K562 (cell line): ENCODE measurements at regions not wholly inside any gene's neighbourhood (a gene's known extent, or its start where the extent isn't known, plus 50 kb on each side); places are given as distances from the start of the nearest gene placed in this dataset.

Source experiments
- ATAC-seq: fragments of 200-7000 bp; cut with Tn5 transposase; 3 replicates; pipeline ENCODE4 v1.9.1; 2020; ENCODE audit warnings: moderate library complexity
- BruUV-seq: library from RNA; stranded (reverse); fragments of 400-500 nt; replicated peaks from 2 replicates; lab custom pipeline; 2021; lab: Mats Ljungman, UMichigan
- CTCF ChIA-PET: fragments of 300-600 bp; formaldehyde crosslinking; extraction: SDS; loops from one replicate; lab custom pipeline; 2021; ENCODE audit warnings: low intra/inter-chr PET ratio; lab: Yijun Ruan, JAX
- POLR2A ChIA-PET: fragments of 300-600, 350-650 bp; sonication (Branson Sonifier 250); formaldehyde crosslinking; extraction: SDS; loops from one replicate; lab custom pipeline; 2021; ENCODE audit warnings: antibody characterized with exemption, inconsistent platforms; lab: Yijun Ruan, JAX
- DNase-seq, 4 experiments: peaks; one replicate each; pipeline versions ENCODE4 v3.0.0 to v3.0.0-alpha.2; 2011 to 2018; ENCODE audit warnings: low spot score in 3 of 4, mixed read lengths in 3 of 4; ENCODE audit errors: extremely low read depth in 1 of 4
- FAIRE-seq: peaks from 2 replicates; lab custom pipeline; 2011; peaks lifted over from hg19 to GRCh38; lab: Jason Lieb, UNC
- H2AFZ ChIP-seq: 2 replicates; pipeline ENCODE4 v1.6.0; 2011; ENCODE audit warnings: low read depth, low read length, control low read depth, inconsistent platforms
- H3K27ac ChIP-seq: fragments of 200-600 bp; 3 replicates; pipeline ENCODE4 v1.8.0; 2011; ENCODE audit warnings: low read depth, mild to moderate bottlenecking, control low read depth, inconsistent platforms, low read length, moderate library complexity, mixed read lengths; ENCODE audit errors: extremely low read depth
- H3K27me3 ChIP-seq, 2 experiments: fragments of 300-600 bp in 1 of 2; 2 replicates in 1 of 2; 3 replicates in 1 of 2; pipeline versions ENCODE4 v1.6.0 to v1.8.0; 2011; ENCODE audit warnings: inconsistent platforms in 2 of 2, low read length in 2 of 2, mild to moderate bottlenecking in 1 of 2, mixed read lengths in 1 of 2, moderate library complexity in 1 of 2; ENCODE audit not compliant: control insufficient read depth in 2 of 2, insufficient read depth in 2 of 2
- H3K36me3 ChIP-seq: fragments of 300-600 bp; 3 replicates; pipeline ENCODE4 v1.8.0; 2011; ENCODE audit warnings: mild to moderate bottlenecking, low read length, inconsistent platforms; ENCODE audit not compliant: control insufficient read depth, insufficient read depth
- H3K4me1 ChIP-seq, 2 experiments: fragments of 200-600 bp in 1 of 2; replicated peaks in 1 of 2; 2 replicates in 1 of 2; 3 replicates in 1 of 2; pipeline versions ENCODE4 v1.5.1 to v1.8.0; 2011; ENCODE audit warnings: inconsistent platforms in 2 of 2, low read length in 2 of 2, mild to moderate bottlenecking in 1 of 2, mixed read lengths in 1 of 2, moderate library complexity in 1 of 2; ENCODE audit not compliant: control insufficient read depth in 2 of 2, insufficient read depth in 2 of 2
- H3K4me2 ChIP-seq: 2 replicates; pipeline ENCODE4 v1.6.1; 2011; ENCODE audit warnings: low read length, control low read depth, inconsistent platforms, mixed read lengths; ENCODE audit not compliant: insufficient read depth
- H3K4me3 ChIP-seq: fragments of 200-600 bp; sonication (generic), shearing (Covaris generic); 2 replicates; pipeline ENCODE4 v1.5.1; 2016; ENCODE audit warnings: control low read depth, inconsistent platforms
- H3K79me2 ChIP-seq: fragments of 200-600 bp; 3 replicates; pipeline ENCODE4 v1.8.0; 2011; ENCODE audit warnings: low read length, inconsistent platforms; ENCODE audit not compliant: control insufficient read depth, insufficient read depth
- H3K9ac ChIP-seq, 2 experiments: 2 replicates each; pipeline versions ENCODE4 v1.6.0 to v1.6.1; 2011; ENCODE audit warnings: low read depth in 2 of 2, low read length in 2 of 2, control low read depth in 1 of 2, inconsistent platforms in 1 of 2, mild to moderate bottlenecking in 1 of 2, mixed read lengths in 1 of 2; ENCODE audit not compliant: insufficient read depth in 1 of 2
- H3K9me1 ChIP-seq: one replicate; pipeline ENCODE4 v1.6.0; 2011; ENCODE audit warnings: inconsistent platforms, mild to moderate bottlenecking, low read length, moderate library complexity; ENCODE audit not compliant: control insufficient read depth, insufficient read depth
- H3K9me3 ChIP-seq: replicated peaks from 2 replicates; pipeline ENCODE4 v1.5.1; 2011; ENCODE audit warnings: low read depth, low read length, inconsistent platforms; ENCODE audit not compliant: control insufficient read depth, insufficient read depth
- H4K20me1 ChIP-seq: replicated peaks from 2 replicates; pipeline ENCODE4 v1.6.1; 2011; ENCODE audit warnings: low read length, inconsistent platforms, mixed read lengths; ENCODE audit not compliant: control insufficient read depth, insufficient read depth
- CREB3L1 ChIP-seq: fragments of 450-650 bp; IDR thresholded peaks from 2 replicates; pipeline ENCODE4 v1.6.1; 2014; ENCODE audit warnings: low read depth, mild to moderate bottlenecking, moderate library complexity, borderline replicate concordance
- WGBS: fragments of 100-300 bp; shearing (Covaris generic); methylation state at CpG from one replicate; pipeline ENCODE4 v1.1.6; 2016; ENCODE audit warnings: low coverage, mixed read lengths; ENCODE audit not compliant: insufficient coverage; ENCODE audit errors: missing lambda C conversion rate; 5-methylcytosine and 5-hydroxymethylcytosine counted together
- in situ Hi-C: fragments of 300-500 bp; cut with MboI; formaldehyde crosslinking; loops from 4 replicates; pipeline ENCODE4 v1.15.0; 2018; ENCODE audit warnings: inconsistent platforms, mixed read lengths
- intact Hi-C: fragments of 100-400 bp; cut with micrococcal nuclease; formaldehyde crosslinking; loops from 2 replicates; pipeline ENCODE4 v1.14.2; 2022
- TF ChIP-seq, protein P1 (sequence below): sonication (generic); formaldehyde crosslinking; IDR thresholded peaks from 2 replicates; pipeline ENCODE4 v1.8.0; 2022; ENCODE audit warnings: mild to moderate bottlenecking, missing genetic modification reagents, borderline replicate concordance

GRCh38 chr1:4965346-4966075 is 311.1 kb downstream of the AJAP1 start:
- H3K9me1 ChIP-seq = no peaks in the 10 kb centered on the region
- intact Hi-C loops (no loop called here), in situ Hi-C loops (no loop called here)
- H2AFZ ChIP-seq = no peak overlapping the region
- ATAC-seq (no peak), FAIRE-seq (no peak), DNase-seq (no peak)
- no peaks in the 10 kb centered on the region for H3K4me1 ChIP-seq
- no peak overlapping the region for H3K9ac ChIP-seq
- H3K4me2 ChIP-seq = no peak overlapping the region
- ChIA-PET CTCF (no interaction called here), POLR2A (interaction anchor here (1.3 kb wide), 1 partner anchor 37 kb away, joined by 3 read pairs; no protein-coding TSS in a partner anchor)
- H3K27me3 ChIP-seq = peaks cover 0 to 5% of the 10 kb centered on the region in 2 experiments; a peak in 2 of 5 replicates
- no peaks in the 10 kb centered on the region for H3K9me3 ChIP-seq
- no peaks in the 10 kb centered on the region for H3K36me3 ChIP-seq
- no peaks in the 10 kb centered on the region for H4K20me1 ChIP-seq
- no peak for TF ChIP-seq CREB3L1
- TF ChIP-seq, protein P1, sequence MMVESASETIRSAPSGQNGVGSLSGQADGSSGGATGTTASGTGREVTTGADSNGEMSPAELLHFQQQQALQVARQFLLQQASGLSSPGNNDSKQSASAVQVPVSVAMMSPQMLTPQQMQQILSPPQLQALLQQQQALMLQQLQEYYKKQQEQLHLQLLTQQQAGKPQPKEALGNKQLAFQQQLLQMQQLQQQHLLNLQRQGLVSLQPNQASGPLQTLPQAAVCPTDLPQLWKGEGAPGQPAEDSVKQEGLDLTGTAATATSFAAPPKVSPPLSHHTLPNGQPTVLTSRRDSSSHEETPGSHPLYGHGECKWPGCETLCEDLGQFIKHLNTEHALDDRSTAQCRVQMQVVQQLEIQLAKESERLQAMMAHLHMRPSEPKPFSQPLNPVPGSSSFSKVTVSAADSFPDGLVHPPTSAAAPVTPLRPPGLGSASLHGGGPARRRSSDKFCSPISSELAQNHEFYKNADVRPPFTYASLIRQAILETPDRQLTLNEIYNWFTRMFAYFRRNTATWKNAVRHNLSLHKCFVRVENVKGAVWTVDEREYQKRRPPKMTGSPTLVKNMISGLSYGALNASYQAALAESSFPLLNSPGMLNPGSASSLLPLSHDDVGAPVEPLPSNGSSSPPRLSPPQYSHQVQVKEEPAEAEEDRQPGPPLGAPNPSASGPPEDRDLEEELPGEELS = no peak
- 2% methylated on average over 5 of the region's 5 CpGs for WGBS
- H3K79me2 ChIP-seq = no peaks in the 10 kb centered on the region
- no TSS peak for BruUV-seq
- H3K27ac ChIP-seq = no peak overlapping the region
- H3K4me3 ChIP-seq = no peak overlapping the region
